H9 (cell line): ENCODE measurements at regions not wholly inside any gene's neighbourhood (a gene's known extent, or its start where the extent isn't known, plus 50 kb on each side); places are given as distances from the start of the nearest gene placed in this dataset.
A peak's percentile ranks its signal among the peaks of the same experiment; 100 is the strongest.

Experiments
- DNase-seq: peaks from one replicate; pipeline ENCODE4 v3.0.0-alpha.2; 2017
- H2AFZ ChIP-seq: one replicate; pipeline ENCODE4 v1.6.1; 2013; ENCODE audit warnings: mild to moderate bottlenecking, low read length, control low read depth, moderate library complexity
- H2AK5ac ChIP-seq: 2 replicates; pipeline ENCODE4 v1.6.1; 2013; ENCODE audit warnings: low read length, control low read depth, mixed read lengths; ENCODE audit not compliant: insufficient read length
- H2BK120ac ChIP-seq: one replicate; pipeline ENCODE4 v1.6.1; 2013; ENCODE audit warnings: low read depth, mild to moderate bottlenecking, low read length, control low read depth, inconsistent platforms; ENCODE audit not compliant: poor library complexity, severe bottlenecking
- H2BK12ac ChIP-seq: 2 replicates; pipeline ENCODE4 v1.6.1; 2013; ENCODE audit warnings: low read length, control low read depth, mixed read lengths, low read depth; ENCODE audit not compliant: insufficient read length
- H2BK15ac ChIP-seq: 2 replicates; pipeline ENCODE4 v1.6.1; 2013; ENCODE audit warnings: low read depth, low read length, control low read depth
- H2BK20ac ChIP-seq: one replicate; pipeline ENCODE4 v1.6.1; 2013; ENCODE audit warnings: low read depth, mild to moderate bottlenecking, low read length, control low read depth, inconsistent platforms; ENCODE audit not compliant: poor library complexity, severe bottlenecking
- H2BK5ac ChIP-seq: 2 replicates; pipeline ENCODE4 v1.6.1; 2013; ENCODE audit warnings: low read length, control low read depth, mixed read lengths; ENCODE audit not compliant: insufficient read length
- H3K14ac ChIP-seq: 2 replicates; pipeline ENCODE4 v1.6.1; 2013; ENCODE audit warnings: low read length, control low read depth; ENCODE audit not compliant: insufficient read depth
- H3K18ac ChIP-seq: 2 replicates; pipeline ENCODE4 v1.6.1; 2013; ENCODE audit warnings: low read depth, mild to moderate bottlenecking, mixed read lengths, low read length, control low read depth; ENCODE audit not compliant: insufficient read length
- H3K23ac ChIP-seq: 2 replicates; pipeline ENCODE4 v1.6.1; 2013; ENCODE audit warnings: low read length, control low read depth, mixed read lengths, low read depth; ENCODE audit not compliant: insufficient read length
- H3K23me2 ChIP-seq: 2 replicates; pipeline ENCODE4 v1.6.1; 2013; ENCODE audit warnings: low read depth, mild to moderate bottlenecking, mixed read lengths, low read length, control low read depth; ENCODE audit not compliant: insufficient read length, poor library complexity, severe bottlenecking
- H3K27ac ChIP-seq: 2 replicates; pipeline ENCODE4 v1.5.1; 2013; ENCODE audit warnings: low read length, control low read depth, mixed read lengths, low read depth; ENCODE audit not compliant: insufficient read length
- H3K27me3 ChIP-seq: 2 replicates; pipeline ENCODE4 v1.6.1; 2013; ENCODE audit warnings: low read length, control low read depth, inconsistent platforms; ENCODE audit not compliant: insufficient read depth
- H3K4ac ChIP-seq: 2 replicates; pipeline ENCODE4 v1.6.1; 2013; ENCODE audit warnings: low read depth, mild to moderate bottlenecking, control low read depth, inconsistent platforms, low read length, moderate library complexity
- H3K4me1 ChIP-seq: 2 replicates; pipeline ENCODE4 v1.6.1; 2013; ENCODE audit warnings: low read length, control low read depth, inconsistent platforms; ENCODE audit not compliant: insufficient read depth
- H3K4me2 ChIP-seq: 2 replicates; pipeline ENCODE4 v1.6.1; 2013; ENCODE audit warnings: low read length, control low read depth, mixed read lengths; ENCODE audit not compliant: insufficient read length, insufficient read depth
- H3K56ac ChIP-seq: 2 replicates; pipeline ENCODE4 v1.6.1; 2013; ENCODE audit warnings: low read depth, mild to moderate bottlenecking, mixed read lengths, low read length, control low read depth; ENCODE audit not compliant: insufficient read length
- H3K79me1 ChIP-seq: 2 replicates; pipeline ENCODE4 v1.6.1; 2013; ENCODE audit warnings: low read depth, mild to moderate bottlenecking, moderate library complexity, low read length, control low read depth, inconsistent platforms; ENCODE audit not compliant: insufficient read depth, poor library complexity, severe bottlenecking
- H3K79me2 ChIP-seq: 2 replicates; pipeline ENCODE4 v1.6.1; 2013; ENCODE audit warnings: low read length, control low read depth, inconsistent platforms; ENCODE audit not compliant: insufficient read depth
- H3K9ac ChIP-seq: 2 replicates; pipeline ENCODE4 v1.6.1; 2013; ENCODE audit warnings: low read length, control low read depth, mixed read lengths; ENCODE audit not compliant: insufficient read length; ENCODE audit errors: extremely low read depth
- H3K9me3 ChIP-seq: one replicate; pipeline ENCODE4 v1.6.1; 2013; ENCODE audit warnings: low read depth, low read length, inconsistent platforms; ENCODE audit not compliant: control insufficient read depth
- H3T11ph ChIP-seq: one replicate; pipeline ENCODE4 v1.6.1; 2013; ENCODE audit warnings: mild to moderate bottlenecking, low read length, control low read depth, inconsistent platforms
- H4K20me1 ChIP-seq: one replicate; pipeline ENCODE4 v1.6.1; 2013; ENCODE audit not compliant: control insufficient read depth, insufficient read length, insufficient read depth
- H4K5ac ChIP-seq: 2 replicates; pipeline ENCODE4 v1.6.1; 2013; ENCODE audit warnings: low read depth, mild to moderate bottlenecking, mixed read lengths, low read length, control low read depth; ENCODE audit not compliant: insufficient read length
- H4K8ac ChIP-seq: replicated peaks from 2 replicates; pipeline ENCODE4 v1.6.1; 2013; ENCODE audit warnings: low read length, control low read depth, mixed read lengths, low read depth; ENCODE audit not compliant: insufficient read length
- H4K91ac ChIP-seq: 2 replicates; pipeline ENCODE4 v1.6.1; 2013; ENCODE audit warnings: low read depth, mild to moderate bottlenecking, moderate library complexity, mixed read lengths, low read length, control low read depth; ENCODE audit not compliant: insufficient read length
- H3K27ac Mint-ChIP-seq, 3 experiments: 2 replicates in 2 of 3; 3 replicates in 1 of 3; pipeline ENCODE4 v1.8.0; 2020 to 2021; ENCODE audit warnings: mixed read lengths in 3 of 3, mild to moderate bottlenecking in 1 of 3, moderate library complexity in 1 of 3
- H3K27me3 Mint-ChIP-seq: 2 replicates; pipeline ENCODE4 v1.8.0; 2021; ENCODE audit warnings: low read depth, mild to moderate bottlenecking, moderate library complexity, mixed read lengths
- H3K36me3 Mint-ChIP-seq, 3 experiments: 2 replicates in 2 of 3; 3 replicates in 1 of 3; pipeline ENCODE4 v1.8.0; 2020 to 2021; ENCODE audit warnings: low read depth in 3 of 3, mixed read lengths in 3 of 3; ENCODE audit not compliant: insufficient read depth in 1 of 3
- H3K4me1 Mint-ChIP-seq, 2 experiments: 2 replicates each; pipeline ENCODE4 v1.8.0; 2020; ENCODE audit warnings: mixed read lengths in 2 of 2
- H3K4me3 Mint-ChIP-seq, 2 experiments: 2 replicates in 1 of 2; 3 replicates in 1 of 2; pipeline ENCODE4 v1.8.0; 2020 to 2021; ENCODE audit warnings: mild to moderate bottlenecking in 2 of 2, mixed read lengths in 2 of 2, moderate library complexity in 1 of 2
- H3K9me3 Mint-ChIP-seq, 2 experiments: 2 replicates in 1 of 2; 3 replicates in 1 of 2; pipeline ENCODE4 v1.8.0; 2020; ENCODE audit warnings: mild to moderate bottlenecking in 2 of 2, mixed read lengths in 2 of 2, moderate library complexity in 1 of 2
- WGBS: extraction: QIAGEN DNeasy Blood & Tissue Kit; methylation state at CpG from one replicate; pipeline ENCODE4 v1.1.7; 2013; ENCODE audit warnings: missing lambda C conversion rate, low lambda C conversion rate, mixed read lengths; ENCODE audit not compliant: insufficient read length; ENCODE audit errors: extremely low coverage; 5-methylcytosine and 5-hydroxymethylcytosine counted together
- TF ChIP-seq, protein P1 (sequence below): fragments of 200-600 bp; sonication (generic); conservative IDR thresholded peaks from 3 replicates; pipeline ENCODE4 v1.8.0; 2021; ENCODE audit warnings: antibody characterized with exemption, mild to moderate bottlenecking

DNA sequence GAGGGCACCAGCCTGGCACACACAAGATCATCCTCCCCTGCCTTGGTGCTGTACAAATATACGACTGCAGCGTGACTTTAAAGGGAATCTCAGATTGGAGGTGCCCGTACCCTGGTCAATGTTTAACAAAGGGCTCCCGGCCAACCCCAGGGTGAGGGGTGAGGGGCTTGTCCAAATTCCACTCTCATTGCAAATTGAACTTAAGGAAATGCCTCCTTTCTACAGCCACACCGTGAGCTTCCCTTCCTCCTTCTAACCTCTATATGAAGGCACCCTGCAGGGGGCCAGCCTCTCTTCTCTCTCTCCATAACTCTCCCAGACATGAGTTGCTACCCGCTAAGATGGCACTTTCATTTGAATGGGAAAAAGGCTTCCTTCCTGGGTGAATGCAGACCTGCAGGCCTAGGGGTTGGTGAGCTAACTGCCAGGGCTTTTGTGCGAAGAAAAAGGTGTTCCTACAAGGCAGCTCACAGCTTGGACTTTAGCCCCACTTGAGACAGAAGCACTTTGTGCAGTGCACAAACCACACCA lies 76.6 kb downstream of the IRF8 start:
- H4K20me1 ChIP-seq = no peaks in the 10 kb centered on the region
- no peak overlapping the region for H3K18ac ChIP-seq
- peaks cover 2 to 6% (median 3%) of the 10 kb centered on the region in 3 experiments; a peak in 4 of 7 replicates for H3K36me3 Mint-ChIP-seq
- no peak overlapping the region for H2BK15ac ChIP-seq
- no peak for DNase-seq
- TF ChIP-seq, protein P1, sequence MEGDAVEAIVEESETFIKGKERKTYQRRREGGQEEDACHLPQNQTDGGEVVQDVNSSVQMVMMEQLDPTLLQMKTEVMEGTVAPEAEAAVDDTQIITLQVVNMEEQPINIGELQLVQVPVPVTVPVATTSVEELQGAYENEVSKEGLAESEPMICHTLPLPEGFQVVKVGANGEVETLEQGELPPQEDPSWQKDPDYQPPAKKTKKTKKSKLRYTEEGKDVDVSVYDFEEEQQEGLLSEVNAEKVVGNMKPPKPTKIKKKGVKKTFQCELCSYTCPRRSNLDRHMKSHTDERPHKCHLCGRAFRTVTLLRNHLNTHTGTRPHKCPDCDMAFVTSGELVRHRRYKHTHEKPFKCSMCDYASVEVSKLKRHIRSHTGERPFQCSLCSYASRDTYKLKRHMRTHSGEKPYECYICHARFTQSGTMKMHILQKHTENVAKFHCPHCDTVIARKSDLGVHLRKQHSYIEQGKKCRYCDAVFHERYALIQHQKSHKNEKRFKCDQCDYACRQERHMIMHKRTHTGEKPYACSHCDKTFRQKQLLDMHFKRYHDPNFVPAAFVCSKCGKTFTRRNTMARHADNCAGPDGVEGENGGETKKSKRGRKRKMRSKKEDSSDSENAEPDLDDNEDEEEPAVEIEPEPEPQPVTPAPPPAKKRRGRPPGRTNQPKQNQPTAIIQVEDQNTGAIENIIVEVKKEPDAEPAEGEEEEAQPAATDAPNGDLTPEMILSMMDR = no peak
- peaks cover 12 to 14% of the 10 kb centered on the region in 2 experiments for H3K4me1 Mint-ChIP-seq
- no peaks in the 10 kb centered on the region for H3K27me3 ChIP-seq
- no peak overlapping the region for H4K5ac ChIP-seq
- no peak overlapping the region for H2BK120ac ChIP-seq
- H3K79me2 ChIP-seq = no peaks in the 10 kb centered on the region
- H3K23me2 ChIP-seq = no peaks in the 10 kb centered on the region
- H4K8ac ChIP-seq = no peak overlapping the region
- no peaks in the 10 kb centered on the region for H3K79me1 ChIP-seq
- H3K14ac ChIP-seq = no peak overlapping the region
- H3K27me3 Mint-ChIP-seq = peaks cover 21% of the 10 kb centered on the region
- H3K4me1 ChIP-seq = peaks cover 2% of the 10 kb centered on the region; the same call in 1 of the 2 replicates
- no peak overlapping the region for H2BK20ac ChIP-seq
- no peak overlapping the region for H3K4ac ChIP-seq
- H3K27ac Mint-ChIP-seq = peak overlapping the region in 1 of 3 experiments; percentile 72; a peak in 3 of 7 replicates
- no peak overlapping the region for H2AFZ ChIP-seq
- H4K91ac ChIP-seq = no peak overlapping the region
- no peak overlapping the region for H3K56ac ChIP-seq
- H3K23ac ChIP-seq = no peak overlapping the region
- peaks cover 4 to 7% of the 10 kb centered on the region in 2 experiments for H3K9me3 Mint-ChIP-seq
- H2BK5ac ChIP-seq = no peak overlapping the region
- WGBS = no CpG with 5 or more reads among the region's 7 CpGs
- no peak overlapping the region for H2AK5ac ChIP-seq
- H3T11ph ChIP-seq = no peak overlapping the region
- H3K27ac ChIP-seq = no peak overlapping the region
- no peak overlapping the region for H2BK12ac ChIP-seq
- no peak overlapping the region for H3K4me3 Mint-ChIP-seq
- no peak overlapping the region for H3K9ac ChIP-seq
- H3K4me2 ChIP-seq = no peak overlapping the region
- no peaks in the 10 kb centered on the region for H3K9me3 ChIP-seq
